Tibial nerve (tissue), 4 donors: ENCODE measurements at regions not wholly inside any gene's neighbourhood (a gene's known extent, or its start where the extent isn't known, plus 50 kb on each side); places are given as distances from the start of the nearest gene placed in this dataset.

ENCODE experiments used
- DNase-seq, 2 donors: peaks; one replicate each; pipeline ENCODE4 v3.0.0-alpha.2; 2019; ENCODE audit warnings: low spot score in 2 of 2
- H3K27ac ChIP-seq, 4 donors: fragments of 200-600 bp; sonication (generic) in 3 of 4; one replicate each; pipeline ENCODE4 v1.5.1; 2017 to 2019; ENCODE audit warnings: mild to moderate bottlenecking in 1 of 4
- H3K27me3 ChIP-seq, 2 donors: fragments of 200-600 bp; sonication (generic) in 1 of 2; one replicate each; pipeline versions ENCODE4 v1.5.1 to v1.6.0; 2017 to 2019
- H3K36me3 ChIP-seq, 3 donors: fragments of 200-600 bp; sonication (generic); one replicate each; pipeline ENCODE4 v1.5.1; 2018 to 2019
- H3K4me1 ChIP-seq, 4 donors: fragments of 200-600 bp; sonication (generic) in 3 of 4; one replicate each; pipeline ENCODE4 v1.5.1; 2017 to 2019
- H3K4me3 ChIP-seq, 4 donors: fragments of 200-600 bp; sonication (generic) in 3 of 4; one replicate each; pipeline ENCODE4 v1.5.1; 2017 to 2019; ENCODE audit warnings: mild to moderate bottlenecking in 1 of 4, moderate library complexity in 1 of 4
- H3K9me3 ChIP-seq, 4 donors: fragments of 200-600 bp; sonication (generic) in 3 of 4; one replicate each; pipeline ENCODE4 v1.5.1; 2017 to 2019
- CTCF ChIP-seq, 5 experiments: fragments of 200-600 bp in 3 of 5; fragments of 450-650 bp in 2 of 5; sonication (generic) in 3 of 5; IDR thresholded peaks; one replicate each; pipeline ENCODE4 v1.5.1; 2016 to 2019; ENCODE audit warnings: antibody characterized with exemption in 5 of 5, mild to moderate bottlenecking in 3 of 5, moderate library complexity in 2 of 5
- EP300 ChIP-seq, 2 donors: sonication (generic); formaldehyde crosslinking; IDR thresholded peaks; one replicate each; pipeline ENCODE4 v1.6.1; 2017; ENCODE audit warnings: antibody characterized with exemption in 2 of 2, mild to moderate bottlenecking in 1 of 2
- POLR2A ChIP-seq, 2 donors: fragments of 450-650 bp; IDR thresholded peaks; one replicate each; pipeline ENCODE4 v1.6.1; 2017; ENCODE audit warnings: antibody characterized with exemption in 2 of 2, mild to moderate bottlenecking in 2 of 2, moderate library complexity in 2 of 2
- WGBS, 2 donors: methylation state at CpG; one replicate each; pipeline ENCODE4 v1.1.5; 2018; 5-methylcytosine and 5-hydroxymethylcytosine counted together

- no peak for DNase-seq
- TF ChIP-seq CTCF (IDR thresholded peaks at IDR 0.05) (no peak), EP300 (IDR thresholded peaks at IDR 0.05) (no peak), POLR2A (IDR thresholded peaks at IDR 0.05) (no peak)
- no peaks in the 10 kb centered on the region for H3K9me3 ChIP-seq
- H3K4me3 ChIP-seq = no peak overlapping the region
- no peaks in the 10 kb centered on the region for H3K27me3 ChIP-seq
- 62 to 76% methylated on average over 3 to 4 of the region's 5 CpGs for WGBS, 2 donors
- H3K36me3 ChIP-seq = no peaks in the 10 kb centered on the region
- H3K4me1 ChIP-seq = no peaks in the 10 kb centered on the region
- H3K27ac ChIP-seq = no peak overlapping the region
Observed at GRCh38 chr4:136917312-136918110, 614.8 kb downstream of the PCDH18 start.

- no peak for DNase-seq
- no peaks in the 10 kb centered on the region for H3K36me3 ChIP-seq
- no peaks in the 10 kb centered on the region for H3K27me3 ChIP-seq
- WGBS, 2 donors = 61 to 64% methylated on average over 3 of the region's 3 CpGs
- H3K27ac ChIP-seq = no peak overlapping the region
- H3K4me3 ChIP-seq = no peak overlapping the region
- H3K9me3 ChIP-seq = no peaks in the 10 kb centered on the region
- TF ChIP-seq CTCF (IDR thresholded peaks at IDR 0.05) = no peak
- no peak for TF ChIP-seq POLR2A (IDR thresholded peaks at IDR 0.05)
- no peak for TF ChIP-seq EP300 (IDR thresholded peaks at IDR 0.05)
- H3K4me1 ChIP-seq = no peaks in the 10 kb centered on the region
Observed at GRCh38 chr4:136909626-136910025, 622.7 kb downstream of the PCDH18 start.

GRCh38 chr4:136908122-136908521 lies 624.2 kb downstream of the PCDH18 start:
- Histone ChIP-seq H3K9me3 (no peaks in the 10 kb centered on the region), H3K4me1 (no peaks in the 10 kb centered on the region), H3K27ac (no peak overlapping the region), H3K36me3 (no peaks in the 10 kb centered on the region), H3K27me3 (no peaks in the 10 kb centered on the region), H3K4me3 (no peak overlapping the region)
- 58 to 63% methylated on average over 2 of the region's 2 CpGs for WGBS, 2 donors
- TF ChIP-seq CTCF (IDR thresholded peaks at IDR 0.05) = no peak
- TF ChIP-seq EP300 (IDR thresholded peaks at IDR 0.05) = no peak
- no peak for TF ChIP-seq POLR2A (IDR thresholded peaks at IDR 0.05)
- no peak for DNase-seq

- Histone ChIP-seq H3K27ac (no peak overlapping the region), H3K27me3 (no peaks in the 10 kb centered on the region), H3K9me3 (no peaks in the 10 kb centered on the region), H3K36me3 (no peaks in the 10 kb centered on the region), H3K4me3 (no peak overlapping the region), H3K4me1 (no peaks in the 10 kb centered on the region)
- 98% methylated on average over 2 of the region's 2 CpGs for WGBS, 2 donors
- TF ChIP-seq POLR2A (IDR thresholded peaks at IDR 0.05) (no peak), EP300 (IDR thresholded peaks at IDR 0.05) (no peak), CTCF (IDR thresholded peaks at IDR 0.05) (no peak)
- no peak for DNase-seq
Observed at GRCh38 chr4:136900696-136901095, 631.6 kb downstream of the PCDH18 start.

GRCh38 chr4:136898590-136899248 lies 633.6 kb downstream of the PCDH18 start:
- 47 to 62% methylated on average over 1 of the region's 1 CpG for WGBS, 2 donors
- Histone ChIP-seq H3K27me3 (no peaks in the 10 kb centered on the region), H3K9me3 (no peaks in the 10 kb centered on the region), H3K4me3 (no peak overlapping the region), H3K36me3 (no peaks in the 10 kb centered on the region), H3K27ac (no peak overlapping the region), H3K4me1 (no peaks in the 10 kb centered on the region)
- TF ChIP-seq POLR2A (IDR thresholded peaks at IDR 0.05) = no peak
- no peak for TF ChIP-seq CTCF (IDR thresholded peaks at IDR 0.05)
- no peak for TF ChIP-seq EP300 (IDR thresholded peaks at IDR 0.05)
- no peak for DNase-seq
